K562 (cell line): ENCODE measurements at regions not wholly inside any gene's neighbourhood (a gene's known extent, or its start where the extent isn't known, plus 50 kb on each side); places are given as distances from the start of the nearest gene placed in this dataset.

Experiments
- ATAC-seq: fragments of 200-7000 bp; cut with Tn5 transposase; 3 replicates; pipeline ENCODE4 v1.9.1; 2020; ENCODE audit warnings: moderate library complexity
- BruUV-seq: library from RNA; stranded (reverse); fragments of 400-500 nt; replicated peaks from 2 replicates; lab custom pipeline; 2021; lab: Mats Ljungman, UMichigan
- CTCF ChIA-PET: fragments of 300-600 bp; formaldehyde crosslinking; extraction: SDS; loops from one replicate; lab custom pipeline; 2021; ENCODE audit warnings: low intra/inter-chr PET ratio; lab: Yijun Ruan, JAX
- POLR2A ChIA-PET: fragments of 300-600, 350-650 bp; sonication (Branson Sonifier 250); formaldehyde crosslinking; extraction: SDS; loops from one replicate; lab custom pipeline; 2021; ENCODE audit warnings: antibody characterized with exemption, inconsistent platforms; lab: Yijun Ruan, JAX
- DNase-seq, 4 experiments: peaks; one replicate each; pipeline versions ENCODE4 v3.0.0 to v3.0.0-alpha.2; 2011 to 2018; ENCODE audit warnings: low spot score in 3 of 4, mixed read lengths in 3 of 4; ENCODE audit errors: extremely low read depth in 1 of 4
- FAIRE-seq: peaks from 2 replicates; lab custom pipeline; 2011; peaks lifted over from hg19 to GRCh38; lab: Jason Lieb, UNC
- H2AFZ ChIP-seq: 2 replicates; pipeline ENCODE4 v1.6.0; 2011; ENCODE audit warnings: low read depth, low read length, control low read depth, inconsistent platforms
- H3K27ac ChIP-seq: fragments of 200-600 bp; 3 replicates; pipeline ENCODE4 v1.8.0; 2011; ENCODE audit warnings: low read depth, mild to moderate bottlenecking, control low read depth, inconsistent platforms, low read length, moderate library complexity, mixed read lengths; ENCODE audit errors: extremely low read depth
- H3K27me3 ChIP-seq, 2 experiments: fragments of 300-600 bp in 1 of 2; 2 replicates in 1 of 2; 3 replicates in 1 of 2; pipeline versions ENCODE4 v1.6.0 to v1.8.0; 2011; ENCODE audit warnings: inconsistent platforms in 2 of 2, low read length in 2 of 2, mild to moderate bottlenecking in 1 of 2, mixed read lengths in 1 of 2, moderate library complexity in 1 of 2; ENCODE audit not compliant: control insufficient read depth in 2 of 2, insufficient read depth in 2 of 2
- H3K36me3 ChIP-seq: fragments of 300-600 bp; 3 replicates; pipeline ENCODE4 v1.8.0; 2011; ENCODE audit warnings: mild to moderate bottlenecking, low read length, inconsistent platforms; ENCODE audit not compliant: control insufficient read depth, insufficient read depth
- H3K4me1 ChIP-seq, 2 experiments: fragments of 200-600 bp in 1 of 2; replicated peaks in 1 of 2; 2 replicates in 1 of 2; 3 replicates in 1 of 2; pipeline versions ENCODE4 v1.5.1 to v1.8.0; 2011; ENCODE audit warnings: inconsistent platforms in 2 of 2, low read length in 2 of 2, mild to moderate bottlenecking in 1 of 2, mixed read lengths in 1 of 2, moderate library complexity in 1 of 2; ENCODE audit not compliant: control insufficient read depth in 2 of 2, insufficient read depth in 2 of 2
- H3K4me2 ChIP-seq: 2 replicates; pipeline ENCODE4 v1.6.1; 2011; ENCODE audit warnings: low read length, control low read depth, inconsistent platforms, mixed read lengths; ENCODE audit not compliant: insufficient read depth
- H3K4me3 ChIP-seq: fragments of 200-600 bp; sonication (generic), shearing (Covaris generic); 2 replicates; pipeline ENCODE4 v1.5.1; 2016; ENCODE audit warnings: control low read depth, inconsistent platforms
- H3K79me2 ChIP-seq: fragments of 200-600 bp; 3 replicates; pipeline ENCODE4 v1.8.0; 2011; ENCODE audit warnings: low read length, inconsistent platforms; ENCODE audit not compliant: control insufficient read depth, insufficient read depth
- H3K9ac ChIP-seq, 2 experiments: 2 replicates each; pipeline versions ENCODE4 v1.6.0 to v1.6.1; 2011; ENCODE audit warnings: low read depth in 2 of 2, low read length in 2 of 2, control low read depth in 1 of 2, inconsistent platforms in 1 of 2, mild to moderate bottlenecking in 1 of 2, mixed read lengths in 1 of 2; ENCODE audit not compliant: insufficient read depth in 1 of 2
- H3K9me1 ChIP-seq: one replicate; pipeline ENCODE4 v1.6.0; 2011; ENCODE audit warnings: inconsistent platforms, mild to moderate bottlenecking, low read length, moderate library complexity; ENCODE audit not compliant: control insufficient read depth, insufficient read depth
- H3K9me3 ChIP-seq: replicated peaks from 2 replicates; pipeline ENCODE4 v1.5.1; 2011; ENCODE audit warnings: low read depth, low read length, inconsistent platforms; ENCODE audit not compliant: control insufficient read depth, insufficient read depth
- H4K20me1 ChIP-seq: replicated peaks from 2 replicates; pipeline ENCODE4 v1.6.1; 2011; ENCODE audit warnings: low read length, inconsistent platforms, mixed read lengths; ENCODE audit not compliant: control insufficient read depth, insufficient read depth
- ASH1L ChIP-seq: fragments of 450-650 bp; IDR thresholded peaks from 2 replicates; pipeline ENCODE4 v1.6.1; 2018; ENCODE audit warnings: borderline replicate concordance, mild to moderate bottlenecking, low read depth; ENCODE audit not compliant: partially characterized antibody
- CREB1 ChIP-seq, 2 experiments: sonication (generic) in 1 of 2; formaldehyde crosslinking in 1 of 2; IDR thresholded peaks; 2 replicates each; pipeline versions ENCODE4 v1.6.1 to v1.8.0; 2012 to 2022; ENCODE audit warnings: inconsistent platforms in 1 of 2, mild to moderate bottlenecking in 1 of 2, missing genetic modification reagents in 1 of 2, moderate library complexity in 1 of 2
- NBN ChIP-seq: fragments of 450-650 bp; IDR thresholded peaks from 2 replicates; pipeline ENCODE4 v1.6.1; 2016; ENCODE audit warnings: low read depth, mild to moderate bottlenecking
- PHF21A ChIP-seq: fragments of 450-650 bp; IDR thresholded peaks from 2 replicates; pipeline ENCODE4 v1.6.1; 2017; ENCODE audit warnings: low read depth, borderline replicate concordance
- PTTG1 ChIP-seq: fragments of 450-650 bp; IDR thresholded peaks from 2 replicates; pipeline ENCODE4 v1.6.1; 2016; ENCODE audit warnings: low read depth, mild to moderate bottlenecking, missing genetic modification characterization, missing compliant biosample characterization
- TAF1 ChIP-seq: IDR thresholded peaks from 2 replicates; pipeline ENCODE4 v1.6.1; 2011; ENCODE audit warnings: mild to moderate bottlenecking, low read length, moderate library complexity; ENCODE audit not compliant: insufficient read depth, control insufficient read depth, severe bottlenecking; ENCODE audit errors: extremely low read depth
- ZNF12 ChIP-seq: sonication (generic); formaldehyde crosslinking; IDR thresholded peaks from 2 replicates; pipeline ENCODE4 v1.4.0; 2020; ENCODE audit warnings: mild to moderate bottlenecking, missing genetic modification reagents
- WGBS: fragments of 100-300 bp; shearing (Covaris generic); methylation state at CpG from one replicate; pipeline ENCODE4 v1.1.6; 2016; ENCODE audit warnings: low coverage, mixed read lengths; ENCODE audit not compliant: insufficient coverage; ENCODE audit errors: missing lambda C conversion rate; 5-methylcytosine and 5-hydroxymethylcytosine counted together
- in situ Hi-C: fragments of 300-500 bp; cut with MboI; formaldehyde crosslinking; loops from 4 replicates; pipeline ENCODE4 v1.15.0; 2018; ENCODE audit warnings: inconsistent platforms, mixed read lengths
- intact Hi-C: fragments of 100-400 bp; cut with micrococcal nuclease; formaldehyde crosslinking; loops from 2 replicates; pipeline ENCODE4 v1.14.2; 2022

GRCh38 chr2:65525616-65526231 lies 93.3 kb upstream of the SPRED2 start:
- H3K4me1 ChIP-seq, result peaks cover 15 to 25% of the 10 kb centered on the region in 2 experiments
- H3K4me3 ChIP-seq, result no peak overlapping the region
- H3K79me2 ChIP-seq, result no peaks in the 10 kb centered on the region
- no peaks in the 10 kb centered on the region for H3K36me3 ChIP-seq
- no peak for FAIRE-seq
- H2AFZ ChIP-seq, result no peak overlapping the region
- peaks cover 7% of the 10 kb centered on the region; the same call in 1 of the 2 replicates for H3K9me3 ChIP-seq
- no peak overlapping the region for H3K27ac ChIP-seq
- ChIA-PET CTCF (no interaction called here), POLR2A (interaction anchor here (1.5 kb wide), 1 partner anchor 9 kb away, joined by 6 read pairs; no protein-coding TSS in a partner anchor)
- BruUV-seq, result no TSS peak
- 81% methylated on average over 4 of the region's 4 CpGs for WGBS
- in situ Hi-C loops (no loop called here), intact Hi-C loops (no loop called here)
- no peak overlapping the region for H3K9ac ChIP-seq
- ATAC-seq, result no peak
- no peaks in the 10 kb centered on the region for H4K20me1 ChIP-seq
- no peak overlapping the region for H3K4me2 ChIP-seq
- H3K9me1 ChIP-seq, result no peaks in the 10 kb centered on the region
- H3K27me3 ChIP-seq, result no peaks in the 10 kb centered on the region
- no peak for DNase-seq
- TF ChIP-seq TAF1 (no peak), PHF21A (no peak), PTTG1 (no peak), NBN (no peak), CREB1 (IDR thresholded peaks at IDR 0.05) (no peak), CREB1 (CRISPR knock-in tag; IDR thresholded peaks at IDR 0.05) (no peak), ZNF12 (CRISPR knock-in tag) (no peak), ASH1L (no peak)
